HepG2 (cell line): ENCODE measurements at regions not wholly inside any gene's neighbourhood (a gene's known extent, or its start where the extent isn't known, plus 50 kb on each side); places are given as distances from the start of the nearest gene placed in this dataset.

Experiments
- ATAC-seq: fragments of 200-7000 bp; cut with Tn5 transposase; 3 replicates; pipeline ENCODE4 v1.9.1; 2020; ENCODE audit warnings: mild to moderate bottlenecking, moderate library complexity
- BruUV-seq: library from RNA; stranded (reverse); fragments of 400-500 nt; replicated peaks from 2 replicates; lab custom pipeline; 2021; lab: Mats Ljungman, UMichigan
- CTCF ChIA-PET: fragments of 300-600 bp; formaldehyde crosslinking; extraction: SDS; loops from one replicate; lab custom pipeline; 2021; ENCODE audit warnings: low total read pairs, inconsistent platforms, low intra/inter-chr PET ratio; lab: Yijun Ruan, JAX
- POLR2A ChIA-PET: fragments of 350-600 bp; sonication (Branson Sonifier 250); formaldehyde crosslinking; loops from one replicate; lab custom pipeline; 2020; ENCODE audit warnings: antibody characterized with exemption, inconsistent platforms; lab: Yijun Ruan, JAX
- DNase-seq: peaks from one replicate; pipeline ENCODE4 v3.0.0-alpha.2; 2015; ENCODE audit warnings: low spot score
- FAIRE-seq: peaks from 3 replicates; lab custom pipeline; 2011; peaks lifted over from hg19 to GRCh38; lab: Jason Lieb, UNC
- H2AFZ ChIP-seq: one replicate; pipeline ENCODE4 v1.6.1; 2011; ENCODE audit warnings: low read length, inconsistent platforms
- H3K27ac ChIP-seq: fragments of 300-600 bp; 3 replicates; pipeline ENCODE4 v1.8.0; 2011; ENCODE audit warnings: mixed run types, mild to moderate bottlenecking, mixed read lengths, low read length, inconsistent platforms; ENCODE audit not compliant: insufficient read depth; ENCODE audit errors: extremely low read length
- H3K27me3 ChIP-seq, 2 experiments: fragments of 200-600 bp in 1 of 2; 2 replicates in 1 of 2; 3 replicates in 1 of 2; pipeline versions ENCODE4 v1.6.0 to v1.8.0; 2011; ENCODE audit warnings: low read length in 2 of 2, mild to moderate bottlenecking in 2 of 2, moderate library complexity in 2 of 2, inconsistent platforms in 1 of 2; ENCODE audit not compliant: insufficient read depth in 2 of 2, control insufficient read depth in 1 of 2
- H3K36me3 ChIP-seq, 2 experiments: fragments of 200-600 bp in 1 of 2; replicated peaks in 1 of 2; 2 replicates in 1 of 2; 3 replicates in 1 of 2; pipeline versions ENCODE4 v1.5.1 to v1.8.0; 2011; ENCODE audit warnings: low read length in 2 of 2, inconsistent platforms in 1 of 2; ENCODE audit not compliant: insufficient read depth in 2 of 2, control insufficient read depth in 1 of 2
- H3K4me1 ChIP-seq: 2 replicates; pipeline ENCODE4 v1.5.1; 2012; ENCODE audit warnings: low read length, inconsistent platforms; ENCODE audit not compliant: insufficient read depth
- H3K4me2 ChIP-seq: 2 replicates; pipeline ENCODE4 v1.6.0; 2011; ENCODE audit warnings: low read depth, low read length, inconsistent platforms
- H3K4me3 ChIP-seq, 3 experiments: fragments of 200-600 bp in 1 of 3; sonication (generic), shearing (Covaris generic) in 1 of 3; replicated peaks in 1 of 3; 2 replicates each; pipeline ENCODE4 v1.5.1; 2011 to 2016; ENCODE audit warnings: low read length in 3 of 3, inconsistent platforms in 2 of 3, low read depth in 2 of 3, mild to moderate bottlenecking in 2 of 3, control low read depth in 1 of 3, mixed read lengths in 1 of 3; ENCODE audit not compliant: insufficient read depth in 1 of 3
- H3K79me2 ChIP-seq: one replicate; pipeline ENCODE4 v1.6.1; 2011; ENCODE audit warnings: low read length, inconsistent platforms; ENCODE audit not compliant: insufficient read depth
- H3K9ac ChIP-seq: 2 replicates; pipeline ENCODE4 v1.6.0; 2011; ENCODE audit warnings: mild to moderate bottlenecking, low read depth, low read length, inconsistent platforms; ENCODE audit not compliant: insufficient read depth
- H3K9me3 ChIP-seq: 2 replicates; pipeline ENCODE4 v1.5.1; 2012; ENCODE audit warnings: mild to moderate bottlenecking, low read length
- H4K20me1 ChIP-seq: 2 replicates; pipeline ENCODE4 v1.6.0; 2011; ENCODE audit warnings: inconsistent platforms, mild to moderate bottlenecking, low read length, moderate library complexity; ENCODE audit not compliant: insufficient read depth
- GMEB2 ChIP-seq: IDR thresholded peaks from 2 replicates; pipeline ENCODE4 v1.6.1; 2016; ENCODE audit warnings: missing biosample characterization, missing genetic modification reagents, low read depth
- HOXA3 ChIP-seq: sonication (generic); formaldehyde crosslinking; IDR thresholded peaks from 2 replicates; pipeline ENCODE4 v1.5.0; 2020; ENCODE audit warnings: missing genetic modification reagents
- REXO4 ChIP-seq: sonication (generic); formaldehyde crosslinking; IDR thresholded peaks from 2 replicates; pipeline ENCODE4 v1.8.0; 2022; ENCODE audit warnings: missing genetic modification reagents, mild to moderate bottlenecking, borderline replicate concordance
- SRSF9 ChIP-seq: fragments of 200-400 bp; formaldehyde crosslinking; IDR thresholded peaks from 2 replicates; pipeline ENCODE4 v1.6.1; 2018; ENCODE audit warnings: borderline replicate concordance, mild to moderate bottlenecking, low read depth, low read length; ENCODE audit not compliant: insufficient read depth, poor library complexity, severe bottlenecking
- STAT5B ChIP-seq: sonication (generic); formaldehyde crosslinking; IDR thresholded peaks from 2 replicates; pipeline ENCODE4 v1.4.0; 2020; ENCODE audit warnings: missing genetic modification reagents
- TCF7L2 ChIP-seq: IDR thresholded peaks from 2 replicates; pipeline ENCODE4 v1.6.1; 2011; ENCODE audit warnings: mild to moderate bottlenecking, low read depth, low read length, moderate library complexity
- UBTF ChIP-seq: sonication (generic); formaldehyde crosslinking; IDR thresholded peaks from 2 replicates; pipeline ENCODE4 v1.4.0; 2020; ENCODE audit warnings: mild to moderate bottlenecking, missing genetic modification reagents
- ZFP36L1 ChIP-seq: sonication (generic); formaldehyde crosslinking; IDR thresholded peaks from 2 replicates; pipeline ENCODE4 v1.8.0; 2022; ENCODE audit warnings: mild to moderate bottlenecking, missing genetic modification reagents, moderate library complexity
- ZNF367 ChIP-seq: sonication (generic); formaldehyde crosslinking; IDR thresholded peaks from 2 replicates; pipeline ENCODE4 v1.4.0; 2020; ENCODE audit warnings: missing genetic modification reagents, borderline replicate concordance
- ZNF382 ChIP-seq: sonication (generic); formaldehyde crosslinking; IDR thresholded peaks from 2 replicates; pipeline ENCODE4 v1.5.0; 2020; ENCODE audit warnings: missing genetic modification reagents, mild to moderate bottlenecking, borderline replicate concordance
- ZNF546 ChIP-seq: sonication (generic); formaldehyde crosslinking; conservative IDR thresholded peaks from 2 replicates; pipeline ENCODE4 v1.8.1; 2023; ENCODE audit warnings: mild to moderate bottlenecking, missing genetic modification reagents
- ZNF749 ChIP-seq: sonication (generic); formaldehyde crosslinking; IDR thresholded peaks from 2 replicates; pipeline ENCODE4 v1.8.0; 2022; ENCODE audit warnings: mild to moderate bottlenecking, missing genetic modification reagents, moderate library complexity, borderline replicate concordance
- WGBS: methylation state at CpG from one replicate; pipeline ENCODE4 v1.1.6; 2017; ENCODE audit warnings: low lambda C conversion rate; 5-methylcytosine and 5-hydroxymethylcytosine counted together
- in situ Hi-C: cut with HindIII; loops from 2 replicates; pipeline ENCODE4 v1.10.0; 2017; ENCODE audit warnings: low pct_unique_long_range_greater_than_20kb; ENCODE audit not compliant: extremely low pct_ligation_motif_present
- intact Hi-C: fragments of 100-400 bp; cut with micrococcal nuclease; formaldehyde crosslinking; loops from one replicate; pipeline ENCODE4 v1.10.0; 2022; ENCODE audit not compliant: unreplicated experiment
- TF ChIP-seq, protein P1 (sequence below): sonication (generic); formaldehyde crosslinking; IDR thresholded peaks from 2 replicates; pipeline ENCODE4 v1.4.0; 2020; ENCODE audit warnings: mild to moderate bottlenecking, low read depth, missing genetic modification reagents

- no peaks in the 10 kb centered on the region for H3K79me2 ChIP-seq
- no peak overlapping the region for H3K4me2 ChIP-seq
- H3K4me3 ChIP-seq: no peak overlapping the region
- FAIRE-seq: no peak
- H3K36me3 ChIP-seq: no peaks in the 10 kb centered on the region
- ATAC-seq: no peak
- POLR2A ChIA-PET: no interaction called here
- H3K9me3 ChIP-seq: no peaks in the 10 kb centered on the region
- no peaks in the 10 kb centered on the region; a peak in 1 of 5 replicates for H3K27me3 ChIP-seq
- no peak overlapping the region for H2AFZ ChIP-seq
- H3K4me1 ChIP-seq: peaks cover 8% of the 10 kb centered on the region
- intact Hi-C loops: no loop called here
- 14% methylated on average over 5 of the region's 5 CpGs for WGBS
- CTCF ChIA-PET: no interaction called here
- BruUV-seq: no TSS peak
- no peak for TF ChIP-seq STAT5B
- TF ChIP-seq, protein P1, sequence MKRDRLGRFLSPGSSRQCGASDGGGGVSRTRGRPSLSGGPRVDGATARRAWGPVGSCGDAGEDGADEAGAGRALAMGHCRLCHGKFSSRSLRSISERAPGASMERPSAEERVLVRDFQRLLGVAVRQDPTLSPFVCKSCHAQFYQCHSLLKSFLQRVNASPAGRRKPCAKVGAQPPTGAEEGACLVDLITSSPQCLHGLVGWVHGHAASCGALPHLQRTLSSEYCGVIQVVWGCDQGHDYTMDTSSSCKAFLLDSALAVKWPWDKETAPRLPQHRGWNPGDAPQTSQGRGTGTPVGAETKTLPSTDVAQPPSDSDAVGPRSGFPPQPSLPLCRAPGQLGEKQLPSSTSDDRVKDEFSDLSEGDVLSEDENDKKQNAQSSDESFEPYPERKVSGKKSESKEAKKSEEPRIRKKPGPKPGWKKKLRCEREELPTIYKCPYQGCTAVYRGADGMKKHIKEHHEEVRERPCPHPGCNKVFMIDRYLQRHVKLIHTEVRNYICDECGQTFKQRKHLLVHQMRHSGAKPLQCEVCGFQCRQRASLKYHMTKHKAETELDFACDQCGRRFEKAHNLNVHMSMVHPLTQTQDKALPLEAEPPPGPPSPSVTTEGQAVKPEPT: no peak
- no peak for TF ChIP-seq ZNF382 (CRISPR knock-in tag)
- no peak for TF ChIP-seq HOXA3 (CRISPR knock-in tag)
- no peak for TF ChIP-seq ZNF367
- TF ChIP-seq GMEB2 (CRISPR knock-in tag): no peak
- no peak for TF ChIP-seq UBTF (CRISPR knock-in tag)
- TF ChIP-seq SRSF9: no peak
- TF ChIP-seq ZNF546 (CRISPR knock-in tag): no peak
- TF ChIP-seq REXO4 (CRISPR knock-in tag): no peak
- TF ChIP-seq ZNF749: no peak
- TF ChIP-seq ZFP36L1 (CRISPR knock-in tag): no peak
- TF ChIP-seq TCF7L2: no peak
- TF ChIP-seq, all 625 proteins: peak for 0
- Histone ChIP-seq H3K27ac (no peak overlapping the region), H4K20me1 (no peaks in the 10 kb centered on the region), H3K9ac (no peak overlapping the region)
- in situ Hi-C loops: no loop called here
- DNase-seq: no peak
Observed at GRCh38 chr5:5021436-5021835, 118.7 kb upstream of the ADAMTS16 start.
